Panc1 (cell line): ENCODE measurements at regions not wholly inside any gene's neighbourhood (a gene's known extent, or its start where the extent isn't known, plus 50 kb on each side); places are given as distances from the start of the nearest gene placed in this dataset.
"Not testable (repeated sequence)": the region's sequence is repeated elsewhere in the genome, so short reads cannot be mapped to it uniquely, and the experiment has no call there.

Experiments
- ATAC-seq: fragments of 200-7000 bp; cut with Tn5 transposase; 2 replicates; pipeline ENCODE4 v1.9.1; 2020; ENCODE audit warnings: mild to moderate bottlenecking, moderate library complexity
- BruUV-seq: library from RNA; stranded (reverse); fragments of 400-500 nt; replicated peaks from 2 replicates; lab custom pipeline; 2021; lab: Mats Ljungman, UMichigan
- CTCF ChIA-PET: fragments of 300-600 bp; sonication (Branson Sonifier 250); formaldehyde crosslinking; loops from one replicate; lab custom pipeline; 2022; ENCODE audit warnings: antibody characterized with exemption; lab: Charles Lee
- POLR2A ChIA-PET: fragments of 300-600 bp; sonication (Branson Sonifier 250); formaldehyde crosslinking; loops from one replicate; lab custom pipeline; 2022; ENCODE audit warnings: antibody characterized with exemption; lab: Charles Lee
- DNase-seq: peaks from one replicate; pipeline ENCODE4 v3.0.0-alpha.2; 2010; ENCODE audit warnings: low read depth, low spot score
- H3K27ac ChIP-seq: 2 replicates; pipeline ENCODE4 v1.5.1; 2011; ENCODE audit warnings: mild to moderate bottlenecking, low read length, inconsistent platforms
- H3K27me3 ChIP-seq: fragments of 200-500 bp; sonication (Bioruptor generic); 2 replicates; pipeline ENCODE4 v1.6.0; 2014; ENCODE audit warnings: low read length, inconsistent platforms; ENCODE audit not compliant: control insufficient read depth, insufficient read depth
- H3K36me3 ChIP-seq: fragments of 200-500 bp; sonication (Bioruptor generic); 2 replicates; pipeline ENCODE4 v1.5.1; 2014; ENCODE audit warnings: inconsistent platforms, mild to moderate bottlenecking, low read length, moderate library complexity; ENCODE audit not compliant: control insufficient read depth, insufficient read depth
- H3K4me1 ChIP-seq: 2 replicates; pipeline ENCODE4 v1.5.1; 2011; ENCODE audit warnings: inconsistent platforms, mild to moderate bottlenecking, low read length, moderate library complexity; ENCODE audit not compliant: control insufficient read depth, insufficient read depth
- H3K4me3 ChIP-seq, 2 experiments: 2 replicates each; pipeline ENCODE4 v1.5.1; 2011 to 2012; ENCODE audit warnings: low read depth in 2 of 2, low read length in 2 of 2, mild to moderate bottlenecking in 2 of 2, inconsistent platforms in 1 of 2, moderate library complexity in 1 of 2
- H3K9me3 ChIP-seq: fragments of 200-500 bp; sonication (Bioruptor generic); 2 replicates; pipeline ENCODE4 v1.5.1; 2014; ENCODE audit warnings: low read depth, mild to moderate bottlenecking, inconsistent platforms, low read length, moderate library complexity; ENCODE audit not compliant: control insufficient read depth, insufficient read depth
- CTCF ChIP-seq: fragments of 450-650 bp; IDR thresholded peaks from 2 replicates; pipeline ENCODE4 v1.5.1; 2017; ENCODE audit warnings: mild to moderate bottlenecking
- POLR2AphosphoS5 ChIP-seq: IDR thresholded peaks from 2 replicates; pipeline ENCODE4 v1.6.1; 2012; ENCODE audit warnings: mild to moderate bottlenecking, low read depth, low read length, moderate library complexity
- REST ChIP-seq, 2 experiments: IDR thresholded peaks; 2 replicates each; pipeline ENCODE4 v1.6.1; 2011 to 2012; ENCODE audit warnings: low read depth in 2 of 2, control low read depth in 1 of 2, low read length in 1 of 2, mild to moderate bottlenecking in 1 of 2, moderate library complexity in 1 of 2; ENCODE audit not compliant: insufficient read depth in 1 of 2
- SIN3A ChIP-seq: IDR thresholded peaks from 2 replicates; pipeline ENCODE4 v1.6.1; 2012; ENCODE audit warnings: low read depth, mild to moderate bottlenecking, low read length, moderate library complexity, borderline replicate concordance; ENCODE audit not compliant: insufficient read depth
- TCF7L2 ChIP-seq: IDR thresholded peaks from 2 replicates; pipeline ENCODE4 v1.6.1; 2011; ENCODE audit warnings: mild to moderate bottlenecking, low read depth, low read length, inconsistent platforms
- in situ Hi-C: cut with HindIII; loops from 2 replicates; pipeline ENCODE4 v1.10.0; 2016; ENCODE audit warnings: low sequenced_read_pairs, low pct_unique_long_range_greater_than_20kb
- intact Hi-C: fragments of 100-400 bp; cut with micrococcal nuclease; formaldehyde crosslinking; loops from one replicate; pipeline ENCODE4 v1.10.0; 2022; ENCODE audit not compliant: unreplicated experiment

DNA sequence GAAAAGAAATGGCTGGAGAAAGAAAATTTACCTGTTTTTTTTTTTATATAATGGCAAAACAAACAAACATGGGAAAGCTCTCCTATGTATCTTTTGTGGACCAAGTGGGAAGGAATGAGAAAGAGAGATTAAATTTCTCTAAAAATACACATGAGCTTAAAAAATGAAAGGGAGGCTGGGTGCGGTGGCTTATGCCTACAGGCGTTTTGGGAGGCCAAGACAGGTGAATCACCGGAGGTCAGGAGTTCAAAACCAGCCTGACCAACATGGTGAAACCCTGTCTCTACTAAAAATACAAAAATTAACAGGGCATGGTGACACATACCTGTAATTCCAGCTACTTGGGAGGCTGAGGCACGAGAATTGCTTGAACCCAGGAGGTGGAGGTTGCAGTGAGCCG, 388.0 kb downstream of the TFAP2B start:
- H3K9me3 ChIP-seq, DNase-seq, H3K4me3 ChIP-seq, intact Hi-C loops, in situ Hi-C loops, ATAC-seq, H3K36me3 ChIP-seq, CTCF ChIA-PET, POLR2A ChIA-PET, BruUV-seq, H3K27ac ChIP-seq, H3K4me1 ChIP-seq, H3K27me3 ChIP-seq: not testable (repeated sequence)

DNA sequence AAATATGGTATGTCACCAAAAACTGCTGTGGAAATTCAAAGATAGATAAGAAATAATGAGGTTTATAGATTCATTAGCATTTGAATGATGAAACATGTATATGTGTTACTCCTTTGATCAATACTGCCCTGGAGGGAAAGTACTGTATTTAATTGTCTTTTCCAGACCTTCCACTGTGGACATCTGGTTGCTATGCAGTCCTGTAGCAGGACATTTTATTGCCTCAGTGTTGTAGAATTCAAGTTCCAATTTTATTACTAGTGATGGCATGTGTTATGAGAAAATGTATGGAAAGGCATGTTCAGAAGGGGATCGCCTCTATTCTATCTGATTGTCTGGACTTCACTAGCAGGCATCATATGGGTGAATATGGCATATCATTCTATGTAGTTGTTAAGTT, 391.0 kb downstream of the TFAP2B start:
- ChIA-PET CTCF (no interaction called here), POLR2A (no interaction called here)
- intact Hi-C loops (no loop called here), in situ Hi-C loops (no loop called here)
- no peaks in the 10 kb centered on the region for H3K36me3 ChIP-seq
- no peaks in the 10 kb centered on the region for H3K9me3 ChIP-seq
- H3K4me3 ChIP-seq = no peak overlapping the region
- no peaks in the 10 kb centered on the region for H3K27me3 ChIP-seq
- DNase-seq (no peak), ATAC-seq (no peak)
- H3K27ac ChIP-seq = no peak overlapping the region
- H3K4me1 ChIP-seq = no peaks in the 10 kb centered on the region
- TF ChIP-seq TCF7L2 (no peak), CTCF (no peak), POLR2AphosphoS5 (no peak), SIN3A (no peak), REST (IDR thresholded peaks at IDR 0.05; ENCODE audit: insufficient read depth in 1 of 2, low read depth in 2 of 2, low read length in 1 of 2) (no peak)
- no TSS peak for BruUV-seq

- DNase-seq (no peak), ATAC-seq (no peak)
- ChIA-PET CTCF (no interaction called here), POLR2A (no interaction called here)
- TF ChIP-seq CTCF = no peak
- no peak for TF ChIP-seq REST (IDR thresholded peaks at IDR 0.05; ENCODE audit: insufficient read depth in 1 of 2, low read depth in 2 of 2, low read length in 1 of 2)
- no peak for TF ChIP-seq TCF7L2
- TF ChIP-seq POLR2AphosphoS5 = no peak
- no peak for TF ChIP-seq SIN3A
- no peak overlapping the region for H3K4me3 ChIP-seq
- intact Hi-C loops = no loop called here
- no peak overlapping the region for H3K27ac ChIP-seq
- no peaks in the 10 kb centered on the region for H3K36me3 ChIP-seq
- no TSS peak for BruUV-seq
- H3K4me1 ChIP-seq = no peaks in the 10 kb centered on the region
- in situ Hi-C loops = no loop called here
- no peaks in the 10 kb centered on the region for H3K27me3 ChIP-seq
- H3K9me3 ChIP-seq = no peaks in the 10 kb centered on the region
Observed at GRCh38 chr6:51213811-51214210, 395.1 kb downstream of the TFAP2B start.
